NCI-H1417 treated with DMSO at 0.1 percent for 48 hours (cell line): ENCODE measurements at regions not wholly inside any gene's neighbourhood (a gene's known extent, or its start where the extent isn't known, plus 50 kb on each side); places are given as distances from the start of the nearest gene placed in this dataset.
"Not testable (repeated sequence)": the region's sequence is repeated elsewhere in the genome, so short reads cannot be mapped to it uniquely, and the experiment has no call there.

Experiments used
- DNase-seq: peaks from one replicate; lab custom pipeline; 2025; lab: John Stamatoyannopoulos, UW

DNA sequence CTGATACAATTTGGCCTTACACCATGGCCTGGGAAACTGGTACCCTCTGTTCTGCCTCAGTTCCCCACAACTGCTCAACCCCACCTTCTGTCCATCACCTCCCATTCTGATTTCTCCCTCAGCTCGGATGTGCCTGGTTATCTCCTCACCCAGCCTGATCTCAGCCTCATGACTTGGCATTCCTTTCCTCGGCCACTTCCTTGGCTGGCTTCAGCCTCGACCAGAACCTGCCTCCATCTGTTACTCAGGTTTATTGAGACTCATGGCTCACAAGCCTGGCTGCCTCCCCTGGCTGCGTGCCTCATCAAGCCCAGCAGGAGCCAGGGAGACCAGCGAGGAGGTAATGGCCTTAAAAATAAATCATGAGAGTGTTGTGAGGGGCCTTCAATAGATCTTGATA lies 356.2 kb upstream of the SPRED2 start:
- no peak for DNase-seq

- no peak for DNase-seq
Measured at GRCh38 chr2:65786765-65787164, 354.4 kb upstream of the SPRED2 start.

- no peak for DNase-seq
Measured at GRCh38 chr2:65786007-65786717, 353.8 kb upstream of the SPRED2 start.

- no peak for DNase-seq
Measured at GRCh38 chr2:65782996-65783650, 350.7 kb upstream of the SPRED2 start.

GRCh38 chr2:65782186-65782585 lies 349.8 kb upstream of the SPRED2 start:
- no peak for DNase-seq

DNA sequence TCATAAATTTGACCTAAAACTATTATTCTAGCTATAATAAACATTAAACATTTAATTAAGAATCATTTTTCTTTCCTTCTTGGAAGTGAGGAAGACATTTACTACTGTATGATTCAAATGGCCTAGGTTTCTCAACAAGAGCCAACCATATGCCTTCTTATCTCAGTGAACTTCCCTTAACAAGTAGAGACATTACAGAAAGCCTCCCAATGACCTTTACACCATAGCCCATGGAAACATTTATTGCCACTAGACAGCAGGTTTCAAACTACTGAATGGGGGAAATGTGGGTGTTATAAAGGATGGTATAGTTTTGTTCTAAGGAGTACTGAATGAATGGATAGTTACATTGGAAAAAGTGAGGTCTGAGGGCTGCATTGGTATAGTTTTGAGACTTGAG lies 349.4 kb upstream of the SPRED2 start:
- DNase-seq, result no peak

- DNase-seq, result no peak
Measured at GRCh38 chr2:65779021-65779420, 346.6 kb upstream of the SPRED2 start.

DNA sequence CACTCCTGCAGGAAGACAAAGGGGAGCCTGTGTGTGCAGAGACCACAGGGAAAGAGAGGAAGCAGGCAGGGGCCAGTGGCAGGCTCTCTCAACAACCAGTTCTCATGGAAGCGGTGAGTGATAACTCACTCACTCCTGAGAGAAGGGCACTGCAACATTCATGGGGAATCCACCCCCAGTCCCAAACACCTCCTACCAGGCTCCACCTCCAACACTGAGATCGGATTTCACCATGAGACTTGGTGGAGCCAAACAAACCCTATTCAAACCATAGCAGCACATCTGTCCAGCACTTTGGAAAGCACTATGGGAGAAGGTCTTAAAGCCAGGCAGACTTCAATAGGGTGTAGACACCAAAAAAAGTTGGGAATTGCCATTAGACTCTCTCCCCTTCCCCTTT lies 345.7 kb upstream of the SPRED2 start:
- DNase-seq, result no peak

GRCh38 chr2:65775839-65776238 lies 343.4 kb upstream of the SPRED2 start:
- no peak for DNase-seq

DNA sequence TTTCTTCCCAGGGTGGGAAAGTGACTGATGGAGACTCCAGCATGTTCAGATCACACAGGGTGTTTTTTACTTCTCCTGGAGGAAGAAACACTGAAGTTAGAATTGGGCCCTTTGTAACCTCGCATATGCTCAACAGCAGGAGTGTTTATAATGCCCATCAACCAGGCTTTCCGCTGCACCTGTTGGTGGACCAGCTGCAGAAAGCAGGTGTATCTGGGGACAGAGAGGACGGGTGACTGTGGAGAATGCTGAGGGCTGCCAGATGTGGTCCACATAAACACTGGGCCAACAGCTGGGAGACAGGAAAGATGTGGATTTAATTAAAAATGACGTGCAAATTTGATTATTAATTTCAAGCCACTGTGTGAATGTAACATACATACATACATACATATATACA lies 335.5 kb upstream of the SPRED2 start:
- DNase-seq, result no peak

DNA sequence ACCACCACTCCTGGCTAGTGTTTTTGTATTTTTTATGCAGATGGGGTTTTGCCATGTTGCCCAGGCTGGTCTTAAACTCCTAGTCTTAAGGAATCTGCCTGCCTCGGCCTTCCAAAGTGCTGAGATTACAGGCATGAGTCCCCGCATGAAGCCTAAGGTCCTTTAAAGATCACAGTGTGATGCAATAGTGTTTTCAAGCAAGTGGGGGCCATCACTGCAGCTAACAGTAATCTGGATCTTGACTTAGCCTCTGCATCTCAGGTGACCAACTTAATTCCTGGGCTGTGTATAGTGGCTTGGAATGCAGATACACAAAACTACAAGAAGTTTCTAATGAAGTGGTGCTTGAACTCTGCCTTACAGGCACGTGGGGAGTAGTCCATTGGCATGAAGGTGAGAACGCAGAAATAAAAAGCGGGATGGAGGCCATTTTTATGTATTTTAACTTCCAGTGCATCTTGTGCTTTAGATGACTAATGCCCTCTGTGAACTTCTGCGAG lies 334.4 kb upstream of the SPRED2 start:
- DNase-seq, result no peak

DNA sequence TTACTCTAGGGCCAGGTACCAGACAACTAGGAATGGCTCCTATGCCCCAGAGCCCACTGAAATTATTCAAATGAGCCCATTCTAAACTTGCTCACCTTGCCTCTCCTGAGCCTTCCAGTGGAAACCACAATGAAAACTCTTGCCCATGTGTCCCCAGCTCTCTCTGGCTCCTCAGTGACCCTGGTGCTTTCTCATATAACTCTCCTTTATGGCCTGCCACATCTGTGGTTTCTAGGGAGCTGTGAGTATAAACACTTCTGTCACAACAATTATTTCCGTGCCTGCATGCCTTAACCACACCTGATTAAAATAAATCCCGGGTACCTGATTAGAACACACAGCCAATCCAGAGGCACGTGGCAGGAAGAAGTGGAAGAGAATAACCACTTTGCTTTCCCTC lies 333.0 kb upstream of the SPRED2 start:
- DNase-seq, result no peak

- no peak for DNase-seq
Measured at GRCh38 chr2:65762068-65762467, 329.7 kb upstream of the SPRED2 start.

- DNase-seq, result no peak
Measured at GRCh38 chr2:65754219-65754618, 321.8 kb upstream of the SPRED2 start.

DNA sequence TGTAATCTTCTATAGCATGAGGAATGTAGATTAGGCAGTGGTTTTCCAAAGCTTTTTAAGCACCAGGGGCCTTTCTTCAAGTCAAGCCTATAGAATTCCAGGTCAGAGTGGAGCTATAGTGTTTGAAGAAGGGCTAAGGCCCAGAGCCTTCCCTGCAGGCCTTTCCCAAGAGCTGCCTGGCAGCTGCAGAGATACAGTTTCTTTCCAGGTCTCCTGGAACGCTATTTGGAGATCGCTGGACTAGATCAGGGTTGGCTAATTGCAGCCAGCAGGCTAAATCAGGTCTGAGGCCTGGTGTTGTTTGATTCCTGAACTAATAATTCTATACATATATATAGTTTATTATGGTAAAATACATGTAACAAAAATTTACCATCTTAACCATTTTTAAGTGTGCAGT lies 319.0 kb upstream of the SPRED2 start:
- no peak for DNase-seq

DNA sequence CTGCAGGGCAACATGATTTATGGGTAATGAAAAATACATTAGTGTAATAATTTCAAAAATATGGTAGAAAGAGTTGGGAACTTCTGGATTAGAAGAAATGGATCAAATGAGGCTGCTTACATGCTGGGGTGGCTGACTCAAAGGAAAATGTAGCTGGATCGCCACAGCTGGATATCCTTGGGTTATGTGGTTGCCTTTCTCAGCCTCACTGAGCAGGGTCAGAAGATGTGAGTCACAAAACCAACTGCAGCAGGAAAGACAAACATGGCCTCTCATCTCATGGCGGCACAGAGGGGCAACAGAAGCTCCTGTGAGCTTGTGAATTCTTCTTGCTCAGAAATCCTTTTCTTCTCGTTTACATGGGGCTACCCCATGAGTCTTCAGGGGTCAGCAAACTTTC lies 317.1 kb upstream of the SPRED2 start:
- DNase-seq, result no peak

DNA sequence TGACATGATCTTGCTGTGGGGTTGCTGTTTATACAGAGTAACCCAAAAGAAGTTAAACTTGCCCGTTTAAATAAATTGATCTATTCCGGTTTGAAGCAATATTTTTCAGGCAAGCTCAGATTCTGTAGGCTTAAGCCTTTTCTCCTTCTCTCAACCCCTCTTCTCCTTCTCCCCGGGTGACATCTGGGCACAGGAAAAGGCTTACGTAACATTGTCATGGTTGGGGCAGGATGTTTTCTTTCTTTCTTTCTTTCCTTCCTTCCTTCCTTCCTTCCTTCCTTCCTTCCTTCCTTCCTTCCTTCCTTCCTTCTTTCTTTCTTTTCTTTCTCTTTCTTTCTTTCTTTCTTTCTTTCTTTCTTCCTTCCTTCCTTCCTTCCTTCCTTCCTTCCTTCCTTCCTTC lies 315.5 kb upstream of the SPRED2 start:
- not testable (repeated sequence) for DNase-seq

- no peak for DNase-seq
Measured at GRCh38 chr2:65746931-65747675, 314.7 kb upstream of the SPRED2 start.

DNA sequence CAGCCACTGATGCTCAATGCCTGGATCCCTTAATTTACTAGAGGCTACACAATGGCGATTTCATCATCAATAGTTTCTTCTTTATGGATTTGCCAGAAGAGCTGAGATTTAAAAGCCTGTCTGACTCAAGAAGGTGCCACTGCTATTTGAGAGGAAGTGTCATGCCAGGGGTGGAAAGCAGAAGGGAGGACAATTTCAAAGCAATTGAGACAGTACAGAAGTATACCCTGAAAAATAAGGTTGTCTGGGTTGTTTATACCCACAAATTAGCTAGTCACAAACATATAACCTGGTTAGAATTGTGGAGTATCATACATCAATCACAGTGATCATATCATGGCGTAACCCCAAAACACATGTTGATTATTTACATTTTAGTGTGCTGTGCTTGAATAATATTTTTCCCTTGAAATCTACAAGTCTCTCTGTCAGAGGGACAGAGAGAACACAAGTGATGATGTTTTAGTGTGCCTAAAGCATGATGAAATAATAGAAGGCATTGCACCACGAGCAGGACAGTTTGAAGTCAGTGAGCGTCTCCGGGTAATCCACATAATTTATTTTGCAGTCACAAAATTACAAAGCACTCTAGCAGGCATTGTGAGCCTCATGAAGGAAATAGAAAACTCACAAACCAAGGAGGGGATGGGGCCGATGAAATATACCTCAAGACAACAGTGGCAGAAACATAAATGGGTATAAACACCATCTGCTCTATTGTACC lies 312.2 kb upstream of the SPRED2 start:
- no peak for DNase-seq

GRCh38 chr2:65742977-65743376 lies 310.6 kb upstream of the SPRED2 start:
- no peak for DNase-seq

GRCh38 chr2:65739927-65740326 lies 307.5 kb upstream of the SPRED2 start:
- no peak for DNase-seq

- DNase-seq, result no peak
Measured at GRCh38 chr2:65737452-65738011, 305.1 kb upstream of the SPRED2 start.
